ENCODE measurements at regions not wholly inside any gene's neighbourhood (a gene's known extent, or its start where the extent isn't known, plus 50 kb on each side); places are given as distances from the start of the nearest gene placed in this dataset.

- intact Hi-C loops (cut with DNase I; ENCODE audit: low total_unique reads), result no loop called here
- no peak for DNase-seq (ENCODE audit: low spot score in 2 of 2)
- TF ChIP-seq, protein P1, sequence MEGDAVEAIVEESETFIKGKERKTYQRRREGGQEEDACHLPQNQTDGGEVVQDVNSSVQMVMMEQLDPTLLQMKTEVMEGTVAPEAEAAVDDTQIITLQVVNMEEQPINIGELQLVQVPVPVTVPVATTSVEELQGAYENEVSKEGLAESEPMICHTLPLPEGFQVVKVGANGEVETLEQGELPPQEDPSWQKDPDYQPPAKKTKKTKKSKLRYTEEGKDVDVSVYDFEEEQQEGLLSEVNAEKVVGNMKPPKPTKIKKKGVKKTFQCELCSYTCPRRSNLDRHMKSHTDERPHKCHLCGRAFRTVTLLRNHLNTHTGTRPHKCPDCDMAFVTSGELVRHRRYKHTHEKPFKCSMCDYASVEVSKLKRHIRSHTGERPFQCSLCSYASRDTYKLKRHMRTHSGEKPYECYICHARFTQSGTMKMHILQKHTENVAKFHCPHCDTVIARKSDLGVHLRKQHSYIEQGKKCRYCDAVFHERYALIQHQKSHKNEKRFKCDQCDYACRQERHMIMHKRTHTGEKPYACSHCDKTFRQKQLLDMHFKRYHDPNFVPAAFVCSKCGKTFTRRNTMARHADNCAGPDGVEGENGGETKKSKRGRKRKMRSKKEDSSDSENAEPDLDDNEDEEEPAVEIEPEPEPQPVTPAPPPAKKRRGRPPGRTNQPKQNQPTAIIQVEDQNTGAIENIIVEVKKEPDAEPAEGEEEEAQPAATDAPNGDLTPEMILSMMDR (IDR thresholded peaks at IDR 0.05), result no peak
- TF ChIP-seq POLR2A (IDR thresholded peaks at IDR 0.05), result no peak
- H3K4me3 ChIP-seq (ENCODE audit: low read depth, poor library complexity, severe bottlenecking), result no peak overlapping the region
- WGBS, 2 donors, result 92 to 94% methylated on average over 16 to 22 of the region's 23 CpGs
Measured at GRCh38 chr3:115254492-115255196, 107.6 kb upstream of the ZBTB20 start.

DNA sequence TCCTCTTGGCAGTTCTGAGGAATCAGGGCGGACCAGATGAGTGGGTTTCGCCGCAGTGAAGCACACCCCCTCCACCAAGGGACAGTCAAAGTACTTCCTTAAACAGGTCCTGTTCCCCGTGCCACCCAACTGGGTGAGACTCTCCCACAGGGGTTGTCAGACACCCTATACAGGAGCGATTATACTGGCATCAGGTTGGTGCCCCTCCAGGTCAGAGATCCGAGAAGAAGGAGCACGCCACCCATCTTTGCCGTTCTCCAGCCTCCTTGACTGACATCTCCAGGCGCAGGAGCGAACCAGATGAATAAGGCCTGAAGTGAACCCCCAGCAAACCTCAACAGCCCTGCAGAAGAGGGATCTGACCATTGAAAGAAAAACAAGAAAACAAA, 108.1 kb upstream of the ZBTB20 start:
- TF ChIP-seq, protein P1 (IDR thresholded peaks at IDR 0.05), result no peak
- TF ChIP-seq POLR2A (IDR thresholded peaks at IDR 0.05), result no peak
- DNase-seq (ENCODE audit: low spot score in 2 of 2), result no peak
- intact Hi-C loops (cut with DNase I; ENCODE audit: low total_unique reads), result no loop called here
- 93 to 96% methylated on average over 9 to 10 of the region's 10 CpGs for WGBS, 2 donors
- no peak overlapping the region for H3K4me3 ChIP-seq (ENCODE audit: low read depth, poor library complexity, severe bottlenecking)

GRCh38 chr3:115270849-115271248, 123.8 kb upstream of the ZBTB20 start:
- no peak overlapping the region for H3K4me3 ChIP-seq (ENCODE audit: low read depth, poor library complexity, severe bottlenecking)
- TF ChIP-seq, protein P1 (IDR thresholded peaks at IDR 0.05), result no peak
- no peak for TF ChIP-seq POLR2A (IDR thresholded peaks at IDR 0.05)
- no peak for DNase-seq (ENCODE audit: low spot score in 2 of 2)
- intact Hi-C loops (cut with DNase I; ENCODE audit: low total_unique reads), result no loop called here
- WGBS, 2 donors, result 75 to 77% methylated on average over 2 of the region's 2 CpGs

GRCh38 chr3:115272036-115272824, 125.1 kb upstream of the ZBTB20 start:
- no peak for TF ChIP-seq POLR2A (IDR thresholded peaks at IDR 0.05)
- TF ChIP-seq, protein P1 (IDR thresholded peaks at IDR 0.05), result no peak
- WGBS, 2 donors, result 79 to 81% methylated on average over 10 of the region's 10 CpGs
- intact Hi-C loops (cut with DNase I; ENCODE audit: low total_unique reads), result no loop called here
- no peak overlapping the region for H3K4me3 ChIP-seq (ENCODE audit: low read depth, poor library complexity, severe bottlenecking)
- no peak for DNase-seq (ENCODE audit: low spot score in 2 of 2)

GRCh38 chr3:115275896-115276295, 128.8 kb upstream of the ZBTB20 start:
- no peak overlapping the region for H3K4me3 ChIP-seq (ENCODE audit: low read depth, poor library complexity, severe bottlenecking)
- WGBS, 2 donors, result 58 to 65% methylated on average over 1 of the region's 1 CpG
- TF ChIP-seq POLR2A (IDR thresholded peaks at IDR 0.05), result no peak
- TF ChIP-seq, protein P1 (IDR thresholded peaks at IDR 0.05), result no peak
- intact Hi-C loops (cut with DNase I; ENCODE audit: low total_unique reads), result no loop called here
- DNase-seq (ENCODE audit: low spot score in 2 of 2), result no peak
